DND-41 (cell line): ENCODE measurements at regions not wholly inside any gene's neighbourhood (a gene's known extent, or its start where the extent isn't known, plus 50 kb on each side); places are given as distances from the start of the nearest gene placed in this dataset.

ENCODE experiments used
- CTCF ChIP-seq: IDR thresholded peaks from 2 replicates; pipeline ENCODE4 v1.5.1; 2012; ENCODE audit warnings: borderline replicate concordance, low read length, moderate library complexity, mild to moderate bottlenecking; ENCODE audit not compliant: poor library complexity, severe bottlenecking; ENCODE audit errors: extremely low read depth
- EZH2 ChIP-seq: IDR thresholded peaks from 3 replicates; pipeline ENCODE4 v1.6.1; 2012; ENCODE audit warnings: borderline replicate concordance, low read depth, mild to moderate bottlenecking, moderate library complexity, low read length, inconsistent platforms; ENCODE audit not compliant: severe bottlenecking

- TF ChIP-seq EZH2 (no peak), CTCF (no peak)
Measured at GRCh38 chr10:111836064-111836463, 347.5 kb downstream of the GPAM start.
